Activated CD8-positive, alpha-beta T cell treated with anti-CD3 and anti-CD28 coated beads for 36 hours (primary cell): ENCODE measurements at regions not wholly inside any gene's neighbourhood (a gene's known extent, or its start where the extent isn't known, plus 50 kb on each side); places are given as distances from the start of the nearest gene placed in this dataset.

Experiments used
- ATAC-seq: fragments of 200-7000 bp; cut with Tn5 transposase; one replicate; pipeline ENCODE4 v1.10.0; 2021; ENCODE audit warnings: mild to moderate bottlenecking, moderate library complexity
- CTCF ChIA-PET: fragments of 350-600 bp; sonication (Branson Sonifier 250); formaldehyde crosslinking; loops from one replicate; lab custom pipeline; 2021; ENCODE audit warnings: antibody characterized with exemption; lab: Charles Lee
- POLR2A ChIA-PET: fragments of 350-600 bp; sonication (Branson Sonifier 250); formaldehyde crosslinking; loops from one replicate; lab custom pipeline; 2021; ENCODE audit warnings: antibody characterized with exemption; lab: Charles Lee
- DNase-seq: peaks from one replicate; pipeline ENCODE4 v3.0.0-alpha.2; 2020
- H3K27ac Mint-ChIP-seq: one replicate; pipeline ENCODE4 v1.8.0; 2021; ENCODE audit warnings: mild to moderate bottlenecking, mixed read lengths
- H3K27me3 Mint-ChIP-seq: one replicate; pipeline ENCODE4 v1.8.0; 2021; ENCODE audit warnings: mixed read lengths
- H3K36me3 Mint-ChIP-seq: one replicate; pipeline ENCODE4 v1.8.0; 2021; ENCODE audit warnings: low read depth, mixed read lengths
- H3K4me1 Mint-ChIP-seq: one replicate; pipeline ENCODE4 v1.8.0; 2021; ENCODE audit warnings: low read depth, mixed read lengths
- H3K4me3 Mint-ChIP-seq: one replicate; pipeline ENCODE4 v1.8.0; 2021; ENCODE audit warnings: mild to moderate bottlenecking, moderate library complexity, mixed read lengths
- H3K9me3 Mint-ChIP-seq: one replicate; pipeline ENCODE4 v1.8.0; 2021; ENCODE audit warnings: mixed read lengths
- CTCF ChIP-seq: fragments of 200-600 bp; IDR thresholded peaks from one replicate; pipeline ENCODE4 v1.8.0; 2022; ENCODE audit warnings: antibody characterized with exemption, mild to moderate bottlenecking
- intact Hi-C: fragments of 100-400 bp; cut with micrococcal nuclease; formaldehyde crosslinking; loops from one replicate; pipeline ENCODE4 v1.10.0; 2022

DNA sequence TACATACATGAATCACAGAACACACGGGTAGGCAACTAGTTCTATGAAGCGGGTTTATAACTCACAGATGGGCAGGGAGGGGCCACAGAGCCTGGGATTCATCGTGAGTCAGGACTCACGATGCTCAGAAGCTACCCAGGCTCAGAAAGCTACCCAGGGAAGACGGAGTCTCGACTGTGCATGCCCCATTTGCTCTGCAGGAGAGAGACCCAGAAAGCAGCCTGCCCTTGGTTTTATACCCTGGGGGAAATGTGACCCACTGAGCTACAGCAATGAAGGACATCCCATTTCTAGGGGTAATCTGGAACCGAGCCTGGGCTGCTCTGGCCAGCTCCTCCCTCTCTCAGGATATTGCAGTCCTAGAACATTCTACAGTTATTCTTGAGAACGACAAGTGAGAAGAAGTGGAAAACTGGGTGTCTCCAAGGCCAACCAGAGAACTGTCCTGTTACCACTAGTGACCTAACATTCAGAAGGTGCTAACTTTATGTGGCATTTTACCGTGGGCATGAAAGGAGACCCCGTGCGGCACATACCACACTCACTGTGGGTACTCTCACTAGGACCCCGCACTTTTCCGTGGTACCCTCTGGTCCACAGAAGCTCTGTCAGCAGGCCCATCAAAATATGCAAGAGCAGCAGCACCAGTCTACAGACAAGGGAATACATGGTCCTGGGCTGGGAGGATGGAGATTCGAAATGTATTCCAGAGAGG lies 201.9 kb upstream of the PMEPA1 start:
- Mint-ChIP-seq H3K27me3 (peaks cover 3% of the 10 kb centered on the region), H3K27ac (no peak overlapping the region), H3K4me1 (no peaks in the 10 kb centered on the region), H3K4me3 (no peak overlapping the region), H3K36me3 (no peaks in the 10 kb centered on the region), H3K9me3 (no peaks in the 10 kb centered on the region)
- ATAC-seq (no peak), DNase-seq (no peak)
- intact Hi-C loops, result no loop called here
- no peak for TF ChIP-seq CTCF
- ChIA-PET POLR2A (no interaction called here), CTCF (no interaction called here)

- no peaks in the 10 kb centered on the region for H3K36me3 Mint-ChIP-seq
- H3K27ac Mint-ChIP-seq, result no peak overlapping the region
- H3K27me3 Mint-ChIP-seq, result peaks cover 3% of the 10 kb centered on the region
- CTCF ChIA-PET, result no interaction called here
- no peak overlapping the region for H3K4me3 Mint-ChIP-seq
- DNase-seq, result no peak
- ATAC-seq, result no peak
- H3K4me1 Mint-ChIP-seq, result no peaks in the 10 kb centered on the region
- no peak for TF ChIP-seq CTCF
- POLR2A ChIA-PET, result no interaction called here
- no peaks in the 10 kb centered on the region for H3K9me3 Mint-ChIP-seq
- intact Hi-C loops, result no loop called here
Observed at GRCh38 chr20:57910716-57911115, 200.9 kb upstream of the PMEPA1 start.

DNA sequence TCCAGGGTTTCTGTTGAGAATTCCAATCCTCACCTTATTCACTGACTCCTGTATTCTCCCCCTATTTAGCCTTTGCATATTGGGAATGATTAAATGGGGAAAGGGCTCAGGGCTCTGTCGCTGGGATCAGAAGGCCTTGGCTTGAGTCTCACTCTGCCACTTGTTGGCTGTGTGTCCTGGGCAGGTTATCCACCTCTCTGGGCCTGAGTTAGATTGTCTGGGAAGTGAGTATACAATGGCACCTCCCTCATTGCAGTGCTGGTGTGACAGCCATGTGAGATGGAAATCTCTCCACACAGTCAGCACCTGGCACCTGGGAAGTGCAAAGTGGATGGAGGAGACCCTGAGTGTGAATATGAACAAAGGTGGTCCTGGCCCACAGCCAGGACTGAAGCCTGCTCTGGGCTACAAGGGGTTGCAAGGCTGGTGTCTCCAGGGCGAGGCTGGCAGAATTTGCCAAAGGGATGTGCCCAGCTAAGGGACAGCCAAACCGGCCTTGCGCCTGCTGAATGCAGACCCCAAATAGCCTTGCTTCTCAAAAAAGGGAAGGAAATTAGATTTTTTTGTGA lies 200.0 kb upstream of the PMEPA1 start:
- DNase-seq, result no peak
- ATAC-seq, result no peak
- ChIA-PET POLR2A (no interaction called here), CTCF (no interaction called here)
- Mint-ChIP-seq H3K36me3 (no peaks in the 10 kb centered on the region), H3K27ac (no peak overlapping the region), H3K4me1 (no peaks in the 10 kb centered on the region), H3K27me3 (peaks cover 7% of the 10 kb centered on the region), H3K9me3 (no peaks in the 10 kb centered on the region), H3K4me3 (no peak overlapping the region)
- intact Hi-C loops, result no loop called here
- TF ChIP-seq CTCF, result no peak

- Mint-ChIP-seq H3K27ac (no peak overlapping the region), H3K4me1 (no peaks in the 10 kb centered on the region), H3K9me3 (no peaks in the 10 kb centered on the region), H3K27me3 (peaks cover 14% of the 10 kb centered on the region), H3K36me3 (no peaks in the 10 kb centered on the region), H3K4me3 (no peak overlapping the region)
- no peak for ATAC-seq
- no peak for TF ChIP-seq CTCF
- POLR2A ChIA-PET, result no interaction called here
- CTCF ChIA-PET, result interaction anchor here (0.9 kb wide), 1 partner anchor 18 kb away, joined by 3 read pairs; no protein-coding TSS in a partner anchor
- DNase-seq, result no peak
- intact Hi-C loops, result no loop called here
Observed at GRCh38 chr20:57908704-57909630, 199.2 kb upstream of the PMEPA1 start.
